ENCODE measurements at regions not wholly inside any gene's neighbourhood (a gene's known extent, or its start where the extent isn't known, plus 50 kb on each side); places are given as distances from the start of the nearest gene placed in this dataset.

- H3K4me2 ChIP-seq = no peak overlapping the region
- H4K20me1 ChIP-seq (ENCODE audit: insufficient read depth) = no peaks in the 10 kb centered on the region
- H2AFZ ChIP-seq (ENCODE audit: low read depth) = no peak overlapping the region
- no peaks in the 10 kb centered on the region for H3K4me1 ChIP-seq (ENCODE audit: low read depth, poor library complexity, severe bottlenecking)
- TF ChIP-seq CTCF (conservative IDR thresholded peaks at IDR 0.05; ENCODE audit: low read depth, low read length) = no peak
- no peaks in the 10 kb centered on the region for H3K79me2 ChIP-seq (ENCODE audit: insufficient read depth, low read depth)
- no peaks in the 10 kb centered on the region for H3K27me3 ChIP-seq (ENCODE audit: insufficient read depth, low read depth)
- H3K27ac ChIP-seq = no peak overlapping the region
- no peaks in the 10 kb centered on the region for H3K36me3 ChIP-seq (ENCODE audit: insufficient read depth)
- no peak overlapping the region for H3K4me3 ChIP-seq (IDR thresholded peaks at IDR 0.05; ENCODE audit: insufficient read depth, low read depth, low read length)
- no peak overlapping the region for H3K9ac ChIP-seq
Observed at GRCh38 chr5:117713585-117714198, 1139.1 kb upstream of the SEMA6A start.

- TF ChIP-seq CTCF (conservative IDR thresholded peaks at IDR 0.05; ENCODE audit: low read depth, low read length) = no peak
- Histone ChIP-seq H3K27me3 (ENCODE audit: insufficient read depth, low read depth) (no peaks in the 10 kb centered on the region), H3K4me1 (ENCODE audit: low read depth, poor library complexity, severe bottlenecking) (no peaks in the 10 kb centered on the region), H3K36me3 (ENCODE audit: insufficient read depth) (no peaks in the 10 kb centered on the region), H3K4me2 (no peak overlapping the region), H3K79me2 (ENCODE audit: insufficient read depth, low read depth) (no peaks in the 10 kb centered on the region), H3K9ac (no peak overlapping the region), H2AFZ (ENCODE audit: low read depth) (no peak overlapping the region), H4K20me1 (ENCODE audit: insufficient read depth) (no peaks in the 10 kb centered on the region), H3K27ac (no peak overlapping the region), H3K4me3 (IDR thresholded peaks at IDR 0.05; ENCODE audit: insufficient read depth, low read depth, low read length) (no peak overlapping the region)
Observed at GRCh38 chr5:117701062-117701461, 1126.4 kb upstream of the SEMA6A start.

GRCh38 chr5:117692606-117693005 lies 1118.0 kb upstream of the SEMA6A start:
- no peak overlapping the region for H3K4me3 ChIP-seq (IDR thresholded peaks at IDR 0.05; ENCODE audit: insufficient read depth, low read depth, low read length)
- no peak overlapping the region for H3K4me2 ChIP-seq
- H3K79me2 ChIP-seq (ENCODE audit: insufficient read depth, low read depth) = no peaks in the 10 kb centered on the region
- H3K4me1 ChIP-seq (ENCODE audit: low read depth, poor library complexity, severe bottlenecking) = no peaks in the 10 kb centered on the region
- H3K9ac ChIP-seq = no peak overlapping the region
- no peak for TF ChIP-seq CTCF (conservative IDR thresholded peaks at IDR 0.05; ENCODE audit: low read depth, low read length)
- no peak overlapping the region for H2AFZ ChIP-seq (ENCODE audit: low read depth)
- H3K27me3 ChIP-seq (ENCODE audit: insufficient read depth, low read depth) = no peaks in the 10 kb centered on the region
- no peaks in the 10 kb centered on the region for H4K20me1 ChIP-seq (ENCODE audit: insufficient read depth)
- H3K27ac ChIP-seq = no peak overlapping the region
- no peaks in the 10 kb centered on the region for H3K36me3 ChIP-seq (ENCODE audit: insufficient read depth)

- Histone ChIP-seq H3K27ac (no peak overlapping the region), H2AFZ (ENCODE audit: low read depth) (no peak overlapping the region), H3K79me2 (ENCODE audit: insufficient read depth, low read depth) (no peaks in the 10 kb centered on the region)
Observed at GRCh38 chr5:117691081-117691870, 1116.7 kb upstream of the SEMA6A start.

More at GRCh38 chr5:117691081-117691870, 1116.7 kb upstream of the SEMA6A start:
- no peak for TF ChIP-seq CTCF (conservative IDR thresholded peaks at IDR 0.05; ENCODE audit: low read depth, low read length)
- no peaks in the 10 kb centered on the region for H3K36me3 ChIP-seq (ENCODE audit: insufficient read depth)
- no peaks in the 10 kb centered on the region for H3K4me1 ChIP-seq (ENCODE audit: low read depth, poor library complexity, severe bottlenecking)
- H3K9ac ChIP-seq = no peak overlapping the region
- no peak overlapping the region for H3K4me2 ChIP-seq
- H3K27me3 ChIP-seq (ENCODE audit: insufficient read depth, low read depth) = no peaks in the 10 kb centered on the region
- H3K4me3 ChIP-seq (IDR thresholded peaks at IDR 0.05; ENCODE audit: insufficient read depth, low read depth, low read length) = no peak overlapping the region
- no peaks in the 10 kb centered on the region for H4K20me1 ChIP-seq (ENCODE audit: insufficient read depth)

Data from KMS-11 (cell line).